GM23338 (cell line): ENCODE measurements at regions not wholly inside any gene's neighbourhood (a gene's known extent, or its start where the extent isn't known, plus 50 kb on each side); places are given as distances from the start of the nearest gene placed in this dataset.

ENCODE experiments used
- ATAC-seq: fragments of 200-7000 bp; cut with Tn5 transposase; 3 replicates; pipeline ENCODE4 v1.9.1; 2020
- DNase-seq: peaks from one replicate; pipeline ENCODE4 v3.0.0-alpha.2; 2015; ENCODE audit warnings: low spot score
- H2AFZ ChIP-seq: fragments of 200-600 bp; sonication (generic); 2 replicates; pipeline ENCODE4 v1.8.0; 2016; ENCODE audit warnings: antibody characterized with exemption, mild to moderate bottlenecking, moderate library complexity
- H3F3A ChIP-seq: fragments of 200-600 bp; sonication (generic); replicated peaks from 2 replicates; pipeline ENCODE4 v1.8.0; 2017; ENCODE audit warnings: antibody characterized with exemption, mixed run types, low read depth
- H3K27ac ChIP-seq: fragments of 200-600 bp; sonication (generic); 2 replicates; pipeline ENCODE4 v1.6.1; 2016; ENCODE audit warnings: low read depth
- H3K27me3 ChIP-seq: fragments of 200-600 bp; sonication (generic); 2 replicates; pipeline ENCODE4 v1.8.0; 2016; ENCODE audit warnings: mild to moderate bottlenecking, mixed run types, moderate library complexity; ENCODE audit not compliant: insufficient read depth
- H3K36me3 ChIP-seq: fragments of 200-600 bp; sonication (generic); 2 replicates; pipeline ENCODE4 v1.8.0; 2016; ENCODE audit warnings: mild to moderate bottlenecking; ENCODE audit not compliant: insufficient read depth
- H3K4me1 ChIP-seq: fragments of 200-600 bp; sonication (generic); 2 replicates; pipeline ENCODE4 v1.8.0; 2016; ENCODE audit warnings: mild to moderate bottlenecking, moderate library complexity; ENCODE audit not compliant: insufficient read depth
- H3K4me2 ChIP-seq: fragments of 200-600 bp; sonication (generic); 2 replicates; pipeline ENCODE4 v1.7.1; 2017; ENCODE audit warnings: mixed run types
- H3K4me3 ChIP-seq: fragments of 200-600 bp; sonication (generic); 2 replicates; pipeline ENCODE4 v1.6.1; 2016; ENCODE audit warnings: mixed run types
- H3K79me2 ChIP-seq: fragments of 200-600 bp; sonication (generic); replicated peaks from 2 replicates; pipeline ENCODE4 v1.8.0; 2017; ENCODE audit warnings: mild to moderate bottlenecking; ENCODE audit not compliant: insufficient read depth
- H3K9me2 ChIP-seq: fragments of 200-600 bp; sonication (generic); 2 replicates; pipeline ENCODE4 v1.8.0; 2017; ENCODE audit not compliant: insufficient read depth
- H4K20me1 ChIP-seq: fragments of 200-600 bp; sonication (generic); replicated peaks from 2 replicates; pipeline ENCODE4 v1.8.0; 2017; ENCODE audit warnings: mild to moderate bottlenecking; ENCODE audit not compliant: insufficient read depth
- H3K27ac Mint-ChIP-seq: 2 replicates; pipeline ENCODE4 v1.8.0; 2020; ENCODE audit warnings: inconsistent platforms, mild to moderate bottlenecking, moderate library complexity, mixed read lengths
- H3K27me3 Mint-ChIP-seq: 3 replicates; pipeline ENCODE4 v1.8.0; 2022; ENCODE audit warnings: low read depth, mild to moderate bottlenecking, moderate library complexity, mixed read lengths, inconsistent platforms; ENCODE audit not compliant: insufficient read depth, poor library complexity
- H3K36me3 Mint-ChIP-seq: 3 replicates; pipeline ENCODE4 v1.8.0; 2021; ENCODE audit warnings: low read depth, mild to moderate bottlenecking, inconsistent platforms, moderate library complexity, mixed read lengths
- H3K4me1 Mint-ChIP-seq: 3 replicates; pipeline ENCODE4 v1.8.0; 2020; ENCODE audit warnings: mild to moderate bottlenecking, inconsistent platforms, mixed read lengths
- H3K4me3 Mint-ChIP-seq: 3 replicates; pipeline ENCODE4 v1.8.0; 2021; ENCODE audit warnings: moderate library complexity, mild to moderate bottlenecking, inconsistent platforms, mixed read lengths
- H3K9me3 Mint-ChIP-seq: 3 replicates; pipeline ENCODE4 v1.8.0; 2020; ENCODE audit warnings: moderate library complexity, mild to moderate bottlenecking, inconsistent platforms, mixed read lengths
- CREB1 ChIP-seq: fragments of 250-450 bp; sonication (Bioruptor Pico); IDR thresholded peaks from 2 replicates; pipeline ENCODE4 v1.5.0; 2020; ENCODE audit warnings: low read depth, mild to moderate bottlenecking, moderate library complexity
- CTCF ChIP-seq, 2 experiments: fragments of 200-600 bp in 1 of 2; sonication (generic) in 1 of 2; conservative IDR thresholded peaks; 2 replicates each; pipeline versions ENCODE4 v1.5.1 to v1.6.1; 2016 to 2017; ENCODE audit warnings: antibody characterized with exemption in 2 of 2, low read depth in 2 of 2, mild to moderate bottlenecking in 2 of 2, moderate library complexity in 1 of 2
- JUNB ChIP-seq: IDR thresholded peaks from one replicate; pipeline ENCODE4 v1.6.1; 2016; ENCODE audit warnings: antibody characterized with exemption; ENCODE audit not compliant: unreplicated experiment
- POLR2AphosphoS5 ChIP-seq: IDR thresholded peaks from 2 replicates; pipeline ENCODE4 v1.6.1; 2016; ENCODE audit warnings: antibody characterized with exemption, low read depth
- REST ChIP-seq: IDR thresholded peaks from one replicate; pipeline ENCODE4 v1.6.1; 2018; ENCODE audit warnings: antibody characterized with exemption; ENCODE audit not compliant: unreplicated experiment

- no peak for ATAC-seq
- no peak overlapping the region for H3K4me2 ChIP-seq
These were observed 232.0 kb upstream of the CELF2 start for GRCh38 chr10:10785627-10786026.

More at GRCh38 chr10:10785627-10786026, 232.0 kb upstream of the CELF2 start:
- peaks cover 6% of the 10 kb centered on the region; the same call in 2 of the 3 replicates for H3K9me3 Mint-ChIP-seq
- TF ChIP-seq POLR2AphosphoS5 (no peak), JUNB (no peak), CREB1 (no peak), CTCF (conservative IDR thresholded peaks at IDR 0.05; ENCODE audit: low read depth in 2 of 2) (no peak), REST (no peak)
- no peaks in the 10 kb centered on the region for H3K27me3 ChIP-seq
- no peaks in the 10 kb centered on the region for H3K79me2 ChIP-seq
- H3K4me1 ChIP-seq, result no peaks in the 10 kb centered on the region
- DNase-seq, result peak; percentile 45
- H3K36me3 ChIP-seq, result no peaks in the 10 kb centered on the region
- H3K27me3 Mint-ChIP-seq, result no peaks in the 10 kb centered on the region
- peaks cover 6% of the 10 kb centered on the region; the same call in 1 of the 3 replicates for H3K36me3 Mint-ChIP-seq
- H3K4me3 Mint-ChIP-seq, result no peak overlapping the region
- no peak overlapping the region for H3K27ac ChIP-seq
- no peak overlapping the region for H3K4me3 ChIP-seq
- H4K20me1 ChIP-seq, result no peaks in the 10 kb centered on the region
- peak overlapping the region; percentile 62 for H3K27ac Mint-ChIP-seq
- H2AFZ ChIP-seq, result no peak overlapping the region
- H3K4me1 Mint-ChIP-seq, result peaks cover 7% of the 10 kb centered on the region; the same call in 2 of the 3 replicates
- H3K9me2 ChIP-seq, result no peaks in the 10 kb centered on the region
- H3F3A ChIP-seq, result no peaks in the 10 kb centered on the region
